ENCODE measurements at regions not wholly inside any gene's neighbourhood (a gene's known extent, or its start where the extent isn't known, plus 50 kb on each side); places are given as distances from the start of the nearest gene placed in this dataset.

DNA sequence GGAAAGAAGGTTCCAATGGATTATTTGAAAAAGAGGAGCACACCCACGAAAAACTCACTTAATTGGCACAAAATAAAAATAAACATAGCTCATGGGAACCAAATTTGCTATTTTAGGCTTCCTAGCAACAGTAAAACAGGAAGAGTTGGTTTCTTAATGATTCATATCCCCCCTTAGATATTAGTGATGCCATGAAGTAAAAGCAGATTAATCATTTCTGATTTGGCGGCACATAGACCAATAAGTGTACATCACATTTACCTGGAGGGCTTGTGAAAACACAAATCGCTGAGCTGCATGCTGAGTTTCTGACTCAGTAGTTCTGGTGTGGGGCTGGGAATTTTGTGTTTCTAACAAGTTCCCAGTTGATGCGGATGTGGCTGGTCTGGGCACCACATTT is 260.4 kb downstream of the SLC4A3 start:
- TF ChIP-seq POLR2AphosphoS5 (IDR thresholded peaks at IDR 0.05) (no peak), POLR2A (IDR thresholded peaks at IDR 0.05) (no peak), EP300 (IDR thresholded peaks at IDR 0.05; ENCODE audit: low read depth) (no peak)
- TF ChIP-seq, protein P1, sequence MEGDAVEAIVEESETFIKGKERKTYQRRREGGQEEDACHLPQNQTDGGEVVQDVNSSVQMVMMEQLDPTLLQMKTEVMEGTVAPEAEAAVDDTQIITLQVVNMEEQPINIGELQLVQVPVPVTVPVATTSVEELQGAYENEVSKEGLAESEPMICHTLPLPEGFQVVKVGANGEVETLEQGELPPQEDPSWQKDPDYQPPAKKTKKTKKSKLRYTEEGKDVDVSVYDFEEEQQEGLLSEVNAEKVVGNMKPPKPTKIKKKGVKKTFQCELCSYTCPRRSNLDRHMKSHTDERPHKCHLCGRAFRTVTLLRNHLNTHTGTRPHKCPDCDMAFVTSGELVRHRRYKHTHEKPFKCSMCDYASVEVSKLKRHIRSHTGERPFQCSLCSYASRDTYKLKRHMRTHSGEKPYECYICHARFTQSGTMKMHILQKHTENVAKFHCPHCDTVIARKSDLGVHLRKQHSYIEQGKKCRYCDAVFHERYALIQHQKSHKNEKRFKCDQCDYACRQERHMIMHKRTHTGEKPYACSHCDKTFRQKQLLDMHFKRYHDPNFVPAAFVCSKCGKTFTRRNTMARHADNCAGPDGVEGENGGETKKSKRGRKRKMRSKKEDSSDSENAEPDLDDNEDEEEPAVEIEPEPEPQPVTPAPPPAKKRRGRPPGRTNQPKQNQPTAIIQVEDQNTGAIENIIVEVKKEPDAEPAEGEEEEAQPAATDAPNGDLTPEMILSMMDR (IDR thresholded peaks at IDR 0.05), result no peak
- 73 to 74% methylated on average over 3 to 4 of the region's 4 CpGs for WGBS, 2 donors (ENCODE audit: low coverage in 1 of 2)
- no peak overlapping the region for H3K27ac ChIP-seq
- in situ Hi-C loops (cut with MboI; ENCODE audit: low pct_ligation_motif_present in 1 of 4, low pct_unique_long_range_greater_than_20kb in 1 of 4, low sequenced_read_pairs in 3 of 4), result no loop called here
- H3K9me3 ChIP-seq, result no peaks in the 10 kb centered on the region
- H3K4me1 ChIP-seq, result no peaks in the 10 kb centered on the region
- H3K4me3 ChIP-seq, result no peak overlapping the region
- no peaks in the 10 kb centered on the region for H3K27me3 ChIP-seq
- no peaks in the 10 kb centered on the region for H3K36me3 ChIP-seq
- intact Hi-C loops (cut with DNase I; ENCODE audit: low total_unique reads), result no loop called here
- no peak for DNase-seq

DNA sequence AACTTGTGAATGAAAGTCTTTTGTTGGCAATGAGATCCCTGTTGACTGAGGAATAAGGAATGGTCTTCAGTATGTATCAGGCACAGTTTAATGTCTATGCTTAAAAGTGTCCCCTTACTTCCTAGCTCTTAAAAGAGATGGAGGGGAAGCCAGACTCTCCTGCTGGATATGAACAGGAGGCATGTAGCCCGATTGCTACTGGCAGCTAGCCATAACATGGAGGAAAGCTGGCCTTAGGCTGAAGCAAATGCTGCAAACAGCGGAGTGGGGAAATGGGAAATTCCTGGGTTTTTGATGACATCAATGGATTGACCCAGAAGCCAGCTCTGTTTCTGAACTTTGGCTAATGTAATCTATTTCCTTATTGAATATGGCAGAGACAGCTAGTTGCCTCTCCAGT is 266.1 kb downstream of the SLC4A3 start:
- intact Hi-C loops (cut with DNase I; ENCODE audit: low total_unique reads), result no loop called here
- no peaks in the 10 kb centered on the region for H3K36me3 ChIP-seq
- in situ Hi-C loops (cut with MboI; ENCODE audit: low pct_ligation_motif_present in 1 of 4, low pct_unique_long_range_greater_than_20kb in 1 of 4, low sequenced_read_pairs in 3 of 4), result no loop called here
- TF ChIP-seq EP300 (IDR thresholded peaks at IDR 0.05; ENCODE audit: low read depth), result no peak
- H3K9me3 ChIP-seq, result no peaks in the 10 kb centered on the region
- H3K4me3 ChIP-seq, result no peak overlapping the region
- H3K27ac ChIP-seq, result no peak overlapping the region
- DNase-seq, result no peak
- no peaks in the 10 kb centered on the region for H3K4me1 ChIP-seq
- H3K27me3 ChIP-seq, result no peaks in the 10 kb centered on the region
- WGBS, 2 donors (ENCODE audit: low coverage in 1 of 2), result 69 to 73% methylated on average over 2 of the region's 2 CpGs

DNA sequence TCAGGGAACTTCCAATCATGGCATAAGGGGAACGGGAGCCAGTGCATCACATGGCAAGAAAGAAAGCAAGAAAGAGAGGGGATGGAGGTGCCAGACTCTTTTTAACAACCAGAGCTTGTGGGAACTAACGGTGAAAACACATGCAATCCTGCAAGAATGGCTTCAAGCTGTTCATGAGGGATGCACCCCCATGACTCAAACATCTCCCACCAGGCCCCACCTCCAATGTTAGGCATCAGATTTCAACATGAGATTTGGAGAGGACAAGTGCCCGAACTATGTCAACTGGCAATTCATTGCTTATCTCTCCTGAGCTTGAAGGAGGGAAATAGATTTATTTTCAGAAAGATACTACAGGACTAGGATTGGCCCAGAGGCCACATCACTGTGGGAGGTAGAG is 270.0 kb downstream of the SLC4A3 start:
- no peaks in the 10 kb centered on the region for H3K9me3 ChIP-seq
- H3K36me3 ChIP-seq, result no peaks in the 10 kb centered on the region
- no peak overlapping the region for H3K27ac ChIP-seq
- H3K4me1 ChIP-seq, result no peaks in the 10 kb centered on the region
- no peaks in the 10 kb centered on the region for H3K27me3 ChIP-seq
- no peak overlapping the region for H3K4me3 ChIP-seq
- in situ Hi-C loops (cut with MboI; ENCODE audit: low pct_ligation_motif_present in 1 of 4, low pct_unique_long_range_greater_than_20kb in 1 of 4, low sequenced_read_pairs in 3 of 4) (no loop called here), intact Hi-C loops (cut with DNase I; ENCODE audit: low total_unique reads) (no loop called here)
- 33 to 48% methylated on average over 2 to 3 of the region's 3 CpGs for WGBS, 2 donors (ENCODE audit: low coverage in 1 of 2)
- TF ChIP-seq, protein P1 (IDR thresholded peaks at IDR 0.05), result no peak
- TF ChIP-seq POLR2AphosphoS5 (IDR thresholded peaks at IDR 0.05) (no peak), POLR2A (IDR thresholded peaks at IDR 0.05) (no peak), EP300 (IDR thresholded peaks at IDR 0.05; ENCODE audit: low read depth) (no peak)
- no peak for DNase-seq

DNA sequence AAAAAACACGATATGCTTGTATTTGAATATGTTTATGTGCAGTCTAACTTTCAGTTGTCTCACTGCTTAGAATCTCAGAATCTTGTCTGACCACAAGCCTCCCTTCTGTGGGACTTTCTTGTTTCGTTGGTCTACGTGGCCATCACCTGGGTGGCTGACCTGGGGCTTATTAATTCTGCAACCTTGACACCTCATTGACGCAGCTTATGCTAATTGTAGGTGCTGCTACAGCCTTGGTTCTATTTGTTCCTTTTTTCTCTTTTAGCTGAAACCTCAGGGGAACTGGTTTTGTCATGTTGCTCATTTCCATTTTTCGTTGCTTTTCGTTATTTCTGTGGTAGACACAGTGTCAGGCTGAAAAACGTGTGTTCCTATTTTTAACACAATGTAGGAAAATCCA is 273.7 kb downstream of the SLC4A3 start:
- no peaks in the 10 kb centered on the region for H3K4me1 ChIP-seq
- intact Hi-C loops (cut with DNase I; ENCODE audit: low total_unique reads), result no loop called here
- in situ Hi-C loops (cut with MboI; ENCODE audit: low pct_ligation_motif_present in 1 of 4, low pct_unique_long_range_greater_than_20kb in 1 of 4, low sequenced_read_pairs in 3 of 4), result no loop called here
- no peaks in the 10 kb centered on the region for H3K36me3 ChIP-seq
- H3K27me3 ChIP-seq, result no peaks in the 10 kb centered on the region
- H3K4me3 ChIP-seq, result no peak overlapping the region
- H3K9me3 ChIP-seq, result no peaks in the 10 kb centered on the region
- 65 to 70% methylated on average over 7 of the region's 7 CpGs for WGBS, 2 donors (ENCODE audit: low coverage in 1 of 2)
- TF ChIP-seq POLR2A (IDR thresholded peaks at IDR 0.05) (no peak), EP300 (IDR thresholded peaks at IDR 0.05; ENCODE audit: low read depth) (no peak), POLR2AphosphoS5 (IDR thresholded peaks at IDR 0.05) (no peak)
- TF ChIP-seq, protein P1 (IDR thresholded peaks at IDR 0.05), result no peak
- no peak overlapping the region for H3K27ac ChIP-seq
- no peak for DNase-seq

DNA sequence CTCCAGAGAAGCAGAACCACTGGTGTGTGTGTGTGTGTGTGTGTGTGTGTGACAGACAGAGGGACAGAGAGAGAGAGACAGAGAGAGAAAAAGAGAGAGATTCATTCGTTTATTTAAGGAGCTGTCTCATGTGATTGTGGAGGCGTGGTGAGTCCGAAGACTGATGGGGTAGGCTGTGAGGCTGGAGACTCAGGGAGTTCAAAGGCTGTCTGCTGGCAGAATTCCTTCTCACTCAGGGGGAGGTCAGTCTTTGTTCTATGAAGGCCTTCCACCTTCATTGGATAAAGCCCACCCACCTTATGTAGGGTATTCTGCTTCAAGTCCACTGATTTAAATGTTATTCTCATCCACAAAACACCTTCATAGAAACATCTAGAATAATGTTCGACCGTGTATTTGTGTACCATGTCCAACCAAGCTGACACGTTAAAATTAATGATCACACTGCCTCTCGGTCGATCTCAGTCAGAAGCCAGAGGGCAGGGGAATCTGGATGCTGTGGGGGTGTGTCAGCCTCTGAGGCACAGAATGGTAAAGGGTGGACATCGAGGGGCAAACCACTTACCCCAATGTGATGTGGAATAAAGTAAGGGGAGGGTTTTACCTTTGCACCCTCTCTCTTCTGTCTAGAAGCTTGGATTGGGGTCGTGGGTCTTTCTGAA is 275.6 kb downstream of the SLC4A3 start:
- no peaks in the 10 kb centered on the region for H3K9me3 ChIP-seq
- no peaks in the 10 kb centered on the region for H3K27me3 ChIP-seq
- no peak overlapping the region for H3K27ac ChIP-seq
- no peak for DNase-seq
- no peaks in the 10 kb centered on the region for H3K36me3 ChIP-seq
- in situ Hi-C loops (cut with MboI; ENCODE audit: low pct_ligation_motif_present in 1 of 4, low pct_unique_long_range_greater_than_20kb in 1 of 4, low sequenced_read_pairs in 3 of 4), result no loop called here
- 51 to 58% methylated on average over 7 to 10 of the region's 10 CpGs for WGBS, 2 donors (ENCODE audit: low coverage in 1 of 2)
- intact Hi-C loops (cut with DNase I; ENCODE audit: low total_unique reads), result no loop called here
- no peak overlapping the region for H3K4me3 ChIP-seq
- TF ChIP-seq, protein P1 (IDR thresholded peaks at IDR 0.05), result no peak
- no peak for TF ChIP-seq POLR2AphosphoS5 (IDR thresholded peaks at IDR 0.05)
- no peak for TF ChIP-seq EP300 (IDR thresholded peaks at IDR 0.05; ENCODE audit: low read depth)
- TF ChIP-seq POLR2A (IDR thresholded peaks at IDR 0.05), result no peak
- H3K4me1 ChIP-seq, result no peaks in the 10 kb centered on the region

All from transverse colon (tissue), 4 donors.